AG09319 (cell line): ENCODE measurements at regions not wholly inside any gene's neighbourhood (a gene's known extent, or its start where the extent isn't known, plus 50 kb on each side); places are given as distances from the start of the nearest gene placed in this dataset.

Experiments used
- DNase-seq: peaks from one replicate; pipeline ENCODE4 v3.0.0-alpha.2; 2010; ENCODE audit warnings: low read depth; ENCODE audit errors: extremely low read depth
- TF ChIP-seq, protein P1 (sequence below): IDR thresholded peaks from 2 replicates; pipeline ENCODE4 v1.5.1; 2011; ENCODE audit warnings: low read depth, mild to moderate bottlenecking, inconsistent platforms, low read length, moderate library complexity

DNA sequence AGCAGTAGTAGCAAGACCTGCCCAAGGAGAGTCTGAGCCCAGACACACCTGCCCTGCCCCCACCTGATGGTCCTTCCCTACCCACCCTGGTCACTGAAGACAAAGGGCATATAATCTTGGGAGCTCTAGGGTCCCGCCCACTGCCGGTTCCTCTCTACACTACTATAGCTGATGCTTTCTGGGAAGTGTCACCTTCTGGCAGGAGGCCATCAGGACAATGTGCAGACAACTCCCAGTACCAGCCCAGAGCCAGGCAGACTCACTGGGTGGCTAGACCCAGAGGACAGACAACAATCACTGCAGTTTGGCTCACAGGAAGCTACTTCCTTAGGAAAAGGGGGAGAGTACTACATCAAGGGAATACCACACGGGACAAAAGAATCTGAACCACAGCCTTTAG, 312.7 kb downstream of the SPRY1 start:
- TF ChIP-seq, protein P1, sequence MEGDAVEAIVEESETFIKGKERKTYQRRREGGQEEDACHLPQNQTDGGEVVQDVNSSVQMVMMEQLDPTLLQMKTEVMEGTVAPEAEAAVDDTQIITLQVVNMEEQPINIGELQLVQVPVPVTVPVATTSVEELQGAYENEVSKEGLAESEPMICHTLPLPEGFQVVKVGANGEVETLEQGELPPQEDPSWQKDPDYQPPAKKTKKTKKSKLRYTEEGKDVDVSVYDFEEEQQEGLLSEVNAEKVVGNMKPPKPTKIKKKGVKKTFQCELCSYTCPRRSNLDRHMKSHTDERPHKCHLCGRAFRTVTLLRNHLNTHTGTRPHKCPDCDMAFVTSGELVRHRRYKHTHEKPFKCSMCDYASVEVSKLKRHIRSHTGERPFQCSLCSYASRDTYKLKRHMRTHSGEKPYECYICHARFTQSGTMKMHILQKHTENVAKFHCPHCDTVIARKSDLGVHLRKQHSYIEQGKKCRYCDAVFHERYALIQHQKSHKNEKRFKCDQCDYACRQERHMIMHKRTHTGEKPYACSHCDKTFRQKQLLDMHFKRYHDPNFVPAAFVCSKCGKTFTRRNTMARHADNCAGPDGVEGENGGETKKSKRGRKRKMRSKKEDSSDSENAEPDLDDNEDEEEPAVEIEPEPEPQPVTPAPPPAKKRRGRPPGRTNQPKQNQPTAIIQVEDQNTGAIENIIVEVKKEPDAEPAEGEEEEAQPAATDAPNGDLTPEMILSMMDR: no peak

DNA sequence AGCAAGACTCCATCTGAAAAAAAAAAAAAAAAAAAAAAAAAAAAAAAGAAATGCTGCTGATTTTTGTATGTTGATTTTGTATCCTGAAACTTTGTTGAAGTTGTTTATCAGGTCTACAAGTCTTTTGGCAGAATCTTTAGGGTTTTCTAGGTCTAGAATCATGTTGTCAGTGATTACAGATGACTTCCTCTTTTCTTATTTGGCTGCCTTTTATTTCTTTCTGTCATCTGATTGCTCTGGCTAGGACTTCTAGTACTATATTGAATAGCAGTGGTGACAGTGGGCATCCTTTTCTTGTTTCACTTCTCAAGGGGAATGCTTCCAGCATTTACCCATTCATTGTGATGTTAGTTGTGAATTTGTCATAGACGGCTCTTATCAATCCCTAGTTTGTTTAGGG, 334.4 kb downstream of the SPRY1 start:
- TF ChIP-seq, protein P1: no peak
- DNase-seq: no peak

More for the DNA sequence above, 312.7 kb downstream of the SPRY1 start:
- no peak for DNase-seq

DNA sequence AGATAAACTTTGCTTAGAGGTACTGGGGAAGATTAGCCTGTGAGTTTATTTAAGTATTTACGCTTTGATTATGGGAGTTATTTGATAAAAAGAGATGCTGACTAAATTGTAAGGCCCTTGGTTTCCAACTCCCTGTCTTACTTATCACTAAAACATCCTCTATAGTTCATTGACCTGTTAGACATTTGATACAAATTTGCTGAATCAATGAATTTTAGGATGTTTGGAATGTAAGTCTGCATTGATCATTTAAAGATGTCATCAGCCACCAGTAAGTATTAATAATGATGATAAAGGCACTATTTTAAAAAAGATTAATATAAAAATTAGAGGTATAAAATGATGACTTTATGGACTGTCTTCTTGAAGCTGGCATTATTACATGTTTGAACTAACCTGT, 340.6 kb downstream of the SPRY1 start:
- no peak for DNase-seq
- TF ChIP-seq, protein P1: no peak

DNA sequence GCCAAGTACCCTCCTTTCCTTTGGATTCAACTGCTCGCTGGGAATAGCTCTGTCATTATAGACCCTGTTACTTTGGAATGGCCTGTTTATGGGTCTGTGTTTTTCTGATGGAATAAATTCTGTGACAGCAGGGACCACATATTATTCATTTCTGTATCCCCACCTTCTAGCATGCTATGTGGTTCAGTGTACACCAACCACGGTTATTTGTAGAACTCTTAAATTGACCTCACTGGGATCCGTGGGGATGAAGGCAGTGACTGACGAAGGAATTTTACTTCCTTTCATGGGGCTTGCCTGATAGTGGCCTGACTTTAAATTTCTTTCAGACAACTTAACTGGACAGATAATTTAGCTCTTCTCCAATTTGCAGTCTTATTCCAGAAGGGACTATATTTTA, 343.2 kb downstream of the SPRY1 start:
- no peak for DNase-seq
- TF ChIP-seq, protein P1: no peak

DNA sequence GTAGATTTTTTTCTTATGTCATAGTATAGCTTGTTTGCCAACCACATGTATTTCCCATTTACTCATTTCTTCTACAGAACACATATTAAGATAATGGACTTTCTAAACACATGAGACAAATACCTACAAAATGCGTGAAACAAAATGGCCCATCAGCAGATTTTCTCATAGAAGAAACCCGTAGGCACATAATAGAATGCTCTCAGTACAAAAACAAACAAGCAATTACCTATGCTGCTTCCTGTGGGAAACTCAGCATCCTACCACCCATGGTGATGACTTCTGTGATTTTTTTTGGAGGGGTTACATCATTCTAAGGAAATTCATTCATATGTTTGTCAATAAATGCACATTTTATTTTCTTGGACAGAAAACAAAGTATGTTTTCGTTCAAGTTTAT, 343.6 kb downstream of the SPRY1 start:
- TF ChIP-seq, protein P1: no peak
- no peak for DNase-seq

DNA sequence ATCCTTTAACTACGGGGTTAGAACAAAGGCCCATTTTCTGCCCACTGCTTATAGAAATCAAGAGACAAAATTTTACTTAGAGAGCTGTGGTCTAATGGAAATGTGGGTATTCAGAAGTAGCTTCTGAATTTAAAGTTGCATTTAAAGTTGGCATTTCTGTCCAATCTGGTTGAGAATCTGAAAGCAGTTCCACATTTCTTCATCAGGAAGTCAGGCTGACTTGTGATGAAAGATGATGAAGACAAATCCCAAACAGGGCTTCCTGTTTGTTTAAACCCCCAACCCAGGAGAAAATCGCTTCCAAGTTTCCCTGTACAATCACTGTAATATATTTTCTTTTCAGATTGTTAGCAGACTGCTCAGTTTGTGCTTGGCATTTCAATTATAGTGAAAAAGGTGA, 345.3 kb downstream of the SPRY1 start:
- TF ChIP-seq, protein P1: no peak
- DNase-seq: no peak

DNA sequence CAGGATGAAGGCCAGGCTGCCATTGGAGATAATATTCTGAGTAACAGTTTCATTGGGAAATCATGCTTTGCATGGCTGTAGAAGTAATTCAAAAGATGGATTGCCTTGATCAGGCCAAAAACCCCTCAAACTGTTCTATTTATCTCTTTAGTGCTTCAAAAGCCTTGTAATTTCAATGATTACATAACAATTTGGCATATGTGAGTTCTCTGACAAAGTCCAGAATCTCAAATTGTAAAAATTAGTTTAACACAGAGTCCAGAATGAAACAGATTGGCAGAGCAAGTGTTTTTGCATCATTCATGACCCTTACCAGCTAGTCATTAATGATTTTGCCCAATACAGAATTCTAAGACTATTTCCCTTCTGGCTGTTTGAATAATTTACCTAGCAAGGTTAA, 347.3 kb downstream of the SPRY1 start:
- DNase-seq: no peak
- TF ChIP-seq, protein P1: no peak
